Naive B cell (primary cell): ENCODE measurements at regions not wholly inside any gene's neighbourhood (a gene's known extent, or its start where the extent isn't known, plus 50 kb on each side); places are given as distances from the start of the nearest gene placed in this dataset.

Source experiments
- ATAC-seq, 2 donors: fragments of 150-1000 bp; cut with Tn5 transposase; 2 replicates each; pipeline ENCODE4 v1.10.0; 2021; ENCODE audit warnings: low read depth in 2 of 2, mild to moderate bottlenecking in 2 of 2, moderate library complexity in 2 of 2
- DNase-seq: peaks from one replicate; pipeline ENCODE4 v3.0.0; 2022
- H3K27ac Mint-ChIP-seq, 6 donors: one replicate each; pipeline ENCODE4 v1.8.0; 2020 to 2022; ENCODE audit warnings: mild to moderate bottlenecking in 6 of 6, mixed read lengths in 6 of 6, moderate library complexity in 5 of 6, inconsistent platforms in 2 of 6
- H3K27me3 Mint-ChIP-seq, 3 donors: one replicate each; pipeline ENCODE4 v1.8.0; 2021 to 2022; ENCODE audit warnings: mixed read lengths in 3 of 3, mild to moderate bottlenecking in 1 of 3
- H3K36me3 Mint-ChIP-seq, 2 donors: one replicate each; pipeline ENCODE4 v1.8.0; 2020 to 2022; ENCODE audit warnings: mixed read lengths in 2 of 2, inconsistent platforms in 1 of 2, mild to moderate bottlenecking in 1 of 2
- H3K4me1 Mint-ChIP-seq, 3 donors: one replicate each; pipeline ENCODE4 v1.8.0; 2020 to 2022; ENCODE audit warnings: mixed read lengths in 3 of 3, inconsistent platforms in 1 of 3, mild to moderate bottlenecking in 1 of 3, moderate library complexity in 1 of 3
- H3K4me3 Mint-ChIP-seq, 8 donors: one replicate each; pipeline ENCODE4 v1.8.0; 2020 to 2022; ENCODE audit warnings: mild to moderate bottlenecking in 8 of 8, mixed read lengths in 8 of 8, moderate library complexity in 8 of 8, inconsistent platforms in 2 of 8
- H3K9me3 Mint-ChIP-seq, 7 donors: one replicate each; pipeline ENCODE4 v1.8.0; 2020 to 2022; ENCODE audit warnings: mixed read lengths in 7 of 7, mild to moderate bottlenecking in 5 of 7, inconsistent platforms in 2 of 7, moderate library complexity in 1 of 7

GRCh38 chr13:74084375-74084935, 49.7 kb downstream of the KLF12 start:
- Mint-ChIP-seq H3K27ac (no peak overlapping the region), H3K36me3 (peaks cover 5 to 7% of the 10 kb centered on the region in 2 donors), H3K27me3 (no peaks in the 10 kb centered on the region), H3K9me3 (peaks cover 0 to 2% (median 0%) of the 10 kb centered on the region in 7 donors), H3K4me3 (no peak overlapping the region), H3K4me1 (peaks cover 35 to 46% (median 46%) of the 10 kb centered on the region in 3 donors)
- DNase-seq (no peak), ATAC-seq (no peak)

GRCh38 chr13:74082741-74083160, 51.5 kb downstream of the KLF12 start:
- DNase-seq = no peak
- H3K4me1 Mint-ChIP-seq = peaks cover 37 to 44% (median 38%) of the 10 kb centered on the region in 3 donors
- no peaks in the 10 kb centered on the region for H3K27me3 Mint-ChIP-seq
- no peak overlapping the region for H3K4me3 Mint-ChIP-seq
- H3K9me3 Mint-ChIP-seq = peaks cover 0 to 2% (median 0%) of the 10 kb centered on the region in 7 donors
- peak overlapping the region in 4 of 6 donors; percentile 6 to 93 (median 68) for H3K27ac Mint-ChIP-seq
- peaks cover 5 to 7% of the 10 kb centered on the region in 2 donors for H3K36me3 Mint-ChIP-seq
- ATAC-seq = no peak

- Mint-ChIP-seq H3K4me3 (no peak overlapping the region), H3K27ac (peak overlapping the region in 3 of 6 donors; percentile 47 to 58 (median 47)), H3K4me1 (peaks cover 31 to 42% (median 35%) of the 10 kb centered on the region in 3 donors)
These were observed 53.4 kb downstream of the KLF12 start for GRCh38 chr13:74080762-74081161.

GRCh38 chr13:74077792-74078191, 56.4 kb downstream of the KLF12 start:
- H3K4me1 Mint-ChIP-seq = peaks cover 39 to 53% (median 49%) of the 10 kb centered on the region in 3 donors
- H3K27ac Mint-ChIP-seq = no peak overlapping the region
- ATAC-seq = no peak
- H3K36me3 Mint-ChIP-seq = peaks cover 4 to 6% of the 10 kb centered on the region in 2 donors
- no peaks in the 10 kb centered on the region for H3K27me3 Mint-ChIP-seq
- DNase-seq = no peak
- H3K4me3 Mint-ChIP-seq = no peak overlapping the region
- H3K9me3 Mint-ChIP-seq = peaks cover 0 to 3% (median 0%) of the 10 kb centered on the region in 7 donors

More at GRCh38 chr13:74080762-74081161, 53.4 kb downstream of the KLF12 start:
- H3K9me3 Mint-ChIP-seq = peaks cover 0 to 2% (median 0%) of the 10 kb centered on the region in 7 donors
- H3K36me3 Mint-ChIP-seq = peaks cover 5 to 7% of the 10 kb centered on the region in 2 donors
- H3K27me3 Mint-ChIP-seq = no peaks in the 10 kb centered on the region
- no peak for ATAC-seq
- DNase-seq = no peak

GRCh38 chr13:74077375-74077774, 56.8 kb downstream of the KLF12 start:
- DNase-seq = no peak
- Mint-ChIP-seq H3K36me3 (peaks cover under 1 to 2% of the 10 kb centered on the region in 2 donors), H3K4me3 (no peak overlapping the region), H3K4me1 (peaks cover 36 to 51% (median 46%) of the 10 kb centered on the region in 3 donors), H3K27ac (no peak overlapping the region), H3K27me3 (no peaks in the 10 kb centered on the region), H3K9me3 (peaks cover 0 to 4% (median 0%) of the 10 kb centered on the region in 7 donors)
- no peak for ATAC-seq

GRCh38 chr13:74074723-74075122, 59.5 kb downstream of the KLF12 start:
- peak overlapping the region in 1 of 8 donors; percentile 29 for H3K4me3 Mint-ChIP-seq
- peaks cover 0 to 4% (median 0%) of the 10 kb centered on the region in 7 donors for H3K9me3 Mint-ChIP-seq
- ATAC-seq = no peak
- peaks cover 43 to 55% (median 47%) of the 10 kb centered on the region in 3 donors for H3K4me1 Mint-ChIP-seq
- H3K27ac Mint-ChIP-seq = peak overlapping the region in 1 of 6 donors; percentile 27
- no peak for DNase-seq
- no peaks in the 10 kb centered on the region for H3K27me3 Mint-ChIP-seq
- H3K36me3 Mint-ChIP-seq = no peaks in the 10 kb centered on the region

GRCh38 chr13:74073274-74073673, 60.9 kb downstream of the KLF12 start:
- peaks cover 0 to 4% (median 0%) of the 10 kb centered on the region in 7 donors for H3K9me3 Mint-ChIP-seq
- H3K36me3 Mint-ChIP-seq = no peaks in the 10 kb centered on the region
- H3K27ac Mint-ChIP-seq = peak overlapping the region in 3 of 6 donors; percentile 8 to 59 (median 16)
- peaks cover 47 to 64% (median 58%) of the 10 kb centered on the region in 3 donors for H3K4me1 Mint-ChIP-seq
- DNase-seq (no peak), ATAC-seq (no peak)
- no peak overlapping the region for H3K4me3 Mint-ChIP-seq
- no peaks in the 10 kb centered on the region for H3K27me3 Mint-ChIP-seq

GRCh38 chr13:74070513-74070912, 63.7 kb downstream of the KLF12 start:
- no peak for DNase-seq
- H3K4me3 Mint-ChIP-seq = peak overlapping the region in 5 of 8 donors; percentile 1 to 54 (median 45)
- no peaks in the 10 kb centered on the region for H3K27me3 Mint-ChIP-seq
- H3K27ac Mint-ChIP-seq = peak overlapping the region in 5 of 6 donors; percentile 0 to 91 (median 83)
- H3K9me3 Mint-ChIP-seq = peaks cover 0 to 4% (median 0%) of the 10 kb centered on the region in 7 donors
- ATAC-seq = no peak
- no peaks in the 10 kb centered on the region for H3K36me3 Mint-ChIP-seq
- peaks cover 47 to 66% (median 62%) of the 10 kb centered on the region in 3 donors for H3K4me1 Mint-ChIP-seq

GRCh38 chr13:74070065-74070464, 64.1 kb downstream of the KLF12 start:
- DNase-seq (no peak), ATAC-seq (peak; percentile 61)
- peak overlapping the region in 5 of 6 donors; percentile 0 to 91 (median 83) for H3K27ac Mint-ChIP-seq
- H3K27me3 Mint-ChIP-seq = no peaks in the 10 kb centered on the region
- H3K36me3 Mint-ChIP-seq = no peaks in the 10 kb centered on the region
- peak overlapping the region in 6 of 8 donors; percentile 1 to 54 (median 42) for H3K4me3 Mint-ChIP-seq
- H3K4me1 Mint-ChIP-seq = peaks cover 47 to 66% (median 60%) of the 10 kb centered on the region in 3 donors
- H3K9me3 Mint-ChIP-seq = peaks cover 0 to 4% (median 0%) of the 10 kb centered on the region in 7 donors

- Mint-ChIP-seq H3K27me3 (no peaks in the 10 kb centered on the region), H3K4me3 (no peak overlapping the region), H3K27ac (peak overlapping the region in 1 of 6 donors; percentile 21), H3K4me1 (peaks cover 47 to 69% (median 60%) of the 10 kb centered on the region in 3 donors), H3K9me3 (peaks cover 0 to 4% (median 0%) of the 10 kb centered on the region in 7 donors), H3K36me3 (no peaks in the 10 kb centered on the region)
- ATAC-seq (no peak), DNase-seq (no peak)
These were observed 65.7 kb downstream of the KLF12 start for GRCh38 chr13:74068471-74068870.

- ATAC-seq (no peak), DNase-seq (no peak)
- Mint-ChIP-seq H3K4me1 (peaks cover 49 to 69% (median 60%) of the 10 kb centered on the region in 3 donors), H3K9me3 (peaks cover 0 to under 1% (median 0%) of the 10 kb centered on the region in 7 donors), H3K4me3 (no peak overlapping the region), H3K27me3 (no peaks in the 10 kb centered on the region), H3K27ac (peak overlapping the region in 1 of 6 donors; percentile 8), H3K36me3 (no peaks in the 10 kb centered on the region)
These were observed 66.4 kb downstream of the KLF12 start for GRCh38 chr13:74067818-74068217.

GRCh38 chr13:74066937-74067336, 67.3 kb downstream of the KLF12 start:
- H3K4me1 Mint-ChIP-seq = peaks cover 55 to 76% (median 68%) of the 10 kb centered on the region in 3 donors
- no peaks in the 10 kb centered on the region for H3K36me3 Mint-ChIP-seq
- H3K9me3 Mint-ChIP-seq = no peaks in the 10 kb centered on the region
- ATAC-seq (no peak), DNase-seq (no peak)
- peak overlapping the region in 2 of 6 donors; percentile 3 to 66 for H3K27ac Mint-ChIP-seq
- no peaks in the 10 kb centered on the region for H3K27me3 Mint-ChIP-seq
- H3K4me3 Mint-ChIP-seq = no peak overlapping the region

- H3K4me3 Mint-ChIP-seq = peak overlapping the region in 1 of 8 donors; percentile 4
- H3K27me3 Mint-ChIP-seq = no peaks in the 10 kb centered on the region
- no peak for ATAC-seq
- no peak for DNase-seq
- H3K36me3 Mint-ChIP-seq = no peaks in the 10 kb centered on the region
- peaks cover 61 to 85% (median 76%) of the 10 kb centered on the region in 3 donors for H3K4me1 Mint-ChIP-seq
- peak overlapping the region in 5 of 6 donors; percentile 0 to 91 (median 11) for H3K27ac Mint-ChIP-seq
- peaks cover 0 to 4% (median 0%) of the 10 kb centered on the region in 7 donors for H3K9me3 Mint-ChIP-seq
These were observed 69.3 kb downstream of the KLF12 start for GRCh38 chr13:74064805-74065312.
